ENCODE measurements at regions not wholly inside any gene's neighbourhood (a gene's known extent, or its start where the extent isn't known, plus 50 kb on each side); places are given as distances from the start of the nearest gene placed in this dataset.

DNA sequence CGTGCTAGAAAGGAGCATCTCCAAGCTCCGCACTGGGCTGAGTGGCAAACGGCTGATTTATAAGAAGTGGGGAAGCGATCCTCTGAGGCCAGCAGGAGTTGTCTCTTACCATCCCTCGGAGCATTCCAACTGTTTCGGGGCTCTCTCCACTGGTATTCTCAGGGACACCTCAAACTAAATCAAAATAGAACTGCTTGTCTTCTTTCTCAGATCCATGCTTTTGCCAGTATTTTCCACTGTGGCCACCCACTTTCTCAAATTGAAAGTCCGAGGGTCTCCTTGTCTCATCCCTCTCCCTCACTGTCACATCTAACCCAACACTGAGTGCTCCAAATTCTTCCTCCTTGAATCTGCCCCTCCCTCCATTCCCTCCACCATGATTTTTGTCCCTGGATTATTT lies 83.2 kb upstream of the LEP start:
- no TSS peak for BruUV-seq (replicated peaks)
- Histone ChIP-seq H3K79me2 (ENCODE audit: insufficient read depth, low read length) (no peaks in the 10 kb centered on the region), H3K36me3 (replicated peaks in 1 of 2; ENCODE audit: control insufficient read depth in 1 of 2, insufficient read depth in 2 of 2, low read length in 2 of 2) (no peaks in the 10 kb centered on the region), H3K27me3 (ENCODE audit: control insufficient read depth in 1 of 2, insufficient read depth in 2 of 2, low read length in 2 of 2) (peaks cover 5 to 58% of the 10 kb centered on the region in 2 experiments; a peak in 4 of 5 replicates), H2AFZ (ENCODE audit: low read length) (no peak overlapping the region), H3K4me1 (ENCODE audit: insufficient read depth, low read length) (no peaks in the 10 kb centered on the region), H3K27ac (ENCODE audit: extremely low read length, insufficient read depth, low read length) (no peak overlapping the region), H3K4me2 (ENCODE audit: low read depth, low read length) (no peak overlapping the region), H3K4me3 (replicated peaks in 1 of 3; ENCODE audit: insufficient read depth in 1 of 3, low read depth in 2 of 3, low read length in 3 of 3) (no peak overlapping the region), H4K20me1 (ENCODE audit: insufficient read depth, low read length) (no peaks in the 10 kb centered on the region), H3K9me3 (ENCODE audit: low read length) (no peaks in the 10 kb centered on the region), H3K9ac (ENCODE audit: insufficient read depth, low read depth, low read length) (no peak overlapping the region)
- in situ Hi-C loops (cut with HindIII; ENCODE audit: extremely low pct_ligation_motif_present, low pct_unique_long_range_greater_than_20kb): no loop called here
- intact Hi-C loops (cut with micrococcal nuclease; ENCODE audit: unreplicated experiment): no loop called here
- ATAC-seq (no peak), DNase-seq (ENCODE audit: low spot score) (no peak), FAIRE-seq (no peak)
- CTCF ChIA-PET (ENCODE audit: low intra/inter-chr PET ratio, low total read pairs): no interaction called here
- POLR2A ChIA-PET: no interaction called here
- WGBS (ENCODE audit: low lambda C conversion rate): 18% methylated on average over 7 of the region's 7 CpGs
- TF ChIP-seq, protein P1, sequence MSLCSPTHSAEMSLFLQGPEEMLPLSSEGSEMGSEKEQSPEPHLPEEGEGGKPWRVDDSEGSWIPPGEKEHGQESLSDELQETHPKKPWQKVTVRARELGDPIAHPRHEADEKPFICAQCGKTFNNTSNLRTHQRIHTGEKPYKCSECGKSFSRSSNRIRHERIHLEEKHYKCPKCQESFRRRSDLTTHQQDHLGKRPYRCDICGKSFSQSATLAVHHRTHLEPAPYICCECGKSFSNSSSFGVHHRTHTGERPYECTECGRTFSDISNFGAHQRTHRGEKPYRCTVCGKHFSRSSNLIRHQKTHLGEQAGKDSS (CRISPR knock-in tag; IDR thresholded peaks at IDR 0.05; ENCODE audit: borderline replicate concordance, low read depth): no peak
- TF ChIP-seq, protein P2, sequence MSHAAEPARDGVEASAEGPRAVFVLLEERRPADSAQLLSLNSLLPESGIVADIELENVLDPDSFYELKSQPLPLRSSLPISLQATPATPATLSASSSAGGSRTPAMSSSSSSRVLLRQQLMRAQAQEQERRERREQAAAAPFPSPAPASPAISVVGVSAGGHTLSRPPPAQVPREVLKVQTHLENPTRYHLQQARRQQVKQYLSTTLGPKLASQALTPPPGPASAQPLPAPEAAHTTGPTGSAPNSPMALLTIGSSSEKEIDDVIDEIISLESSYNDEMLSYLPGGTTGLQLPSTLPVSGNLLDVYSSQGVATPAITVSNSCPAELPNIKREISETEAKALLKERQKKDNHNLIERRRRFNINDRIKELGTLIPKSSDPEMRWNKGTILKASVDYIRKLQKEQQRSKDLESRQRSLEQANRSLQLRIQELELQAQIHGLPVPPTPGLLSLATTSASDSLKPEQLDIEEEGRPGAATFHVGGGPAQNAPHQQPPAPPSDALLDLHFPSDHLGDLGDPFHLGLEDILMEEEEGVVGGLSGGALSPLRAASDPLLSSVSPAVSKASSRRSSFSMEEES (CRISPR knock-in tag; IDR thresholded peaks at IDR 0.05): no peak
- TF ChIP-seq ZNF296 (CRISPR knock-in tag; conservative IDR thresholded peaks at IDR 0.05) (no peak), PCBP2 (optimal IDR thresholded peaks at IDR 0.05; ENCODE audit: low read depth, low read length, poor library complexity, severe bottlenecking) (no peak), TBP (CRISPR knock-in tag; IDR thresholded peaks at IDR 0.05) (no peak), RFX5 (IDR thresholded peaks at IDR 0.05; ENCODE audit: low read depth, low read length) (no peak), ZBTB3 (CRISPR knock-in tag; IDR thresholded peaks at IDR 0.05; ENCODE audit: borderline replicate concordance, low read depth) (no peak), ZNF552 (CRISPR knock-in tag; IDR thresholded peaks at IDR 0.05; ENCODE audit: borderline replicate concordance) (no peak), ZFP1 (CRISPR knock-in tag; IDR thresholded peaks at IDR 0.05) (no peak), KDM6A (CRISPR knock-in tag; IDR thresholded peaks at IDR 0.05; ENCODE audit: low read depth) (no peak)
- TF ChIP-seq, protein P3, sequence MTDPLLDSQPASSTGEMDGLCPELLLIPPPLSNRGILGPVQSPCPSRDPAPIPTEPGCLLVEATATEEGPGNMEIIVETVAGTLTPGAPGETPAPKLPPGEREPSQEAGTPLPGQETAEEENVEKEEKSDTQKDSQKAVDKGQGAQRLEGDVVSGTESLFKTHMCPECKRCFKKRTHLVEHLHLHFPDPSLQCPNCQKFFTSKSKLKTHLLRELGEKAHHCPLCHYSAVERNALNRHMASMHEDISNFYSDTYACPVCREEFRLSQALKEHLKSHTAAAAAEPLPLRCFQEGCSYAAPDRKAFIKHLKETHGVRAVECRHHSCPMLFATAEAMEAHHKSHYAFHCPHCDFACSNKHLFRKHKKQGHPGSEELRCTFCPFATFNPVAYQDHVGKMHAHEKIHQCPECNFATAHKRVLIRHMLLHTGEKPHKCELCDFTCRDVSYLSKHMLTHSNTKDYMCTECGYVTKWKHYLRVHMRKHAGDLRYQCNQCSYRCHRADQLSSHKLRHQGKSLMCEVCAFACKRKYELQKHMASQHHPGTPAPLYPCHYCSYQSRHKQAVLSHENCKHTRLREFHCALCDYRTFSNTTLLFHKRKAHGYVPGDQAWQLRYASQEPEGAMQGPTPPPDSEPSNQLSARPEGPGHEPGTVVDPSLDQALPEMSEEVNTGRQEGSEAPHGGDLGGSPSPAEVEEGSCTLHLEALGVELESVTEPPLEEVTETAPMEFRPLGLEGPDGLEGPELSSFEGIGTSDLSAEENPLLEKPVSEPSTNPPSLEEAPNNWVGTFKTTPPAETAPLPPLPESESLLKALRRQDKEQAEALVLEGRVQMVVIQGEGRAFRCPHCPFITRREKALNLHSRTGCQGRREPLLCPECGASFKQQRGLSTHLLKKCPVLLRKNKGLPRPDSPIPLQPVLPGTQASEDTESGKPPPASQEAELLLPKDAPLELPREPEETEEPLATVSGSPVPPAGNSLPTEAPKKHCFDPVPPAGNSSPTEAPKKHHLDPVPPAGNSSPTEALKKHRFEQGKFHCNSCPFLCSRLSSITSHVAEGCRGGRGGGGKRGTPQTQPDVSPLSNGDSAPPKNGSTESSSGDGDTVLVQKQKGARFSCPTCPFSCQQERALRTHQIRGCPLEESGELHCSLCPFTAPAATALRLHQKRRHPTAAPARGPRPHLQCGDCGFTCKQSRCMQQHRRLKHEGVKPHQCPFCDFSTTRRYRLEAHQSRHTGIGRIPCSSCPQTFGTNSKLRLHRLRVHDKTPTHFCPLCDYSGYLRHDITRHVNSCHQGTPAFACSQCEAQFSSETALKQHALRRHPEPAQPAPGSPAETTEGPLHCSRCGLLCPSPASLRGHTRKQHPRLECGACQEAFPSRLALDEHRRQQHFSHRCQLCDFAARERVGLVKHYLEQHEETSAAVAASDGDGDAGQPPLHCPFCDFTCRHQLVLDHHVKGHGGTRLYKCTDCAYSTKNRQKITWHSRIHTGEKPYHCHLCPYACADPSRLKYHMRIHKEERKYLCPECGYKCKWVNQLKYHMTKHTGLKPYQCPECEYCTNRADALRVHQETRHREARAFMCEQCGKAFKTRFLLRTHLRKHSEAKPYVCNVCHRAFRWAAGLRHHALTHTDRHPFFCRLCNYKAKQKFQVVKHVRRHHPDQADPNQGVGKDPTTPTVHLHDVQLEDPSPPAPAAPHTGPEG (CRISPR knock-in tag; IDR thresholded peaks at IDR 0.05): no peak
- TF ChIP-seq, protein P4, sequence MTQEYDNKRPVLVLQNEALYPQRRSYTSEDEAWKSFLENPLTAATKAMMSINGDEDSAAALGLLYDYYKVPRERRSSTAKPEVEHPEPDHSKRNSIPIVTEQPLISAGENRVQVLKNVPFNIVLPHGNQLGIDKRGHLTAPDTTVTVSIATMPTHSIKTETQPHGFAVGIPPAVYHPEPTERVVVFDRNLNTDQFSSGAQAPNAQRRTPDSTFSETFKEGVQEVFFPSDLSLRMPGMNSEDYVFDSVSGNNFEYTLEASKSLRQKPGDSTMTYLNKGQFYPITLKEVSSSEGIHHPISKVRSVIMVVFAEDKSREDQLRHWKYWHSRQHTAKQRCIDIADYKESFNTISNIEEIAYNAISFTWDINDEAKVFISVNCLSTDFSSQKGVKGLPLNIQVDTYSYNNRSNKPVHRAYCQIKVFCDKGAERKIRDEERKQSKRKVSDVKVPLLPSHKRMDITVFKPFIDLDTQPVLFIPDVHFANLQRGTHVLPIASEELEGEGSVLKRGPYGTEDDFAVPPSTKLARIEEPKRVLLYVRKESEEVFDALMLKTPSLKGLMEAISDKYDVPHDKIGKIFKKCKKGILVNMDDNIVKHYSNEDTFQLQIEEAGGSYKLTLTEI (CRISPR knock-in tag; conservative IDR thresholded peaks at IDR 0.05): no peak
- TF ChIP-seq, protein P5, sequence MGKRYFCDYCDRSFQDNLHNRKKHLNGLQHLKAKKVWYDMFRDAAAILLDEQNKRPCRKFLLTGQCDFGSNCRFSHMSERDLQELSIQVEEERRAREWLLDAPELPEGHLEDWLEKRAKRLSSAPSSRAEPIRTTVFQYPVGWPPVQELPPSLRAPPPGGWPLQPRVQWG (CRISPR knock-in tag; IDR thresholded peaks at IDR 0.05; ENCODE audit: borderline replicate concordance, low read depth): no peak
- TF ChIP-seq, protein P6, sequence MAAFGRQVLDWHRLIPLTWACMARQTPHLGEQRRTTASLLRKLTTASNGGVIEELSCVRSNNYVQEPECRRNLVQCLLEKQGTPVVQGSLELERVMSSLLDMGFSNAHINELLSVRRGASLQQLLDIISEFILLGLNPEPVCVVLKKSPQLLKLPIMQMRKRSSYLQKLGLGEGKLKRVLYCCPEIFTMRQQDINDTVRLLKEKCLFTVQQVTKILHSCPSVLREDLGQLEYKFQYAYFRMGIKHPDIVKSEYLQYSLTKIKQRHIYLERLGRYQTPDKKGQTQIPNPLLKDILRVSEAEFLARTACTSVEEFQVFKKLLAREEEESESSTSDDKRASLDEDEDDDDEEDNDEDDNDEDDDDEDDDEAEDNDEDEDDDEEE (CRISPR knock-in tag; IDR thresholded peaks at IDR 0.05): no peak
